ENCODE measurements at regions not wholly inside any gene's neighbourhood (a gene's known extent, or its start where the extent isn't known, plus 50 kb on each side); places are given as distances from the start of the nearest gene placed in this dataset.

- Histone ChIP-seq H3T11ph (ENCODE audit: low read length) (no peak overlapping the region), H4K20me1 (ENCODE audit: control insufficient read depth, insufficient read depth, insufficient read length) (no peaks in the 10 kb centered on the region), H2BK5ac (ENCODE audit: insufficient read length, low read length) (no peak overlapping the region), H4K8ac (replicated peaks; ENCODE audit: insufficient read length, low read depth, low read length) (no peak overlapping the region), H2BK15ac (ENCODE audit: low read depth, low read length) (no peak overlapping the region), H3K79me1 (ENCODE audit: insufficient read depth, low read depth, low read length, poor library complexity, severe bottlenecking) (no peaks in the 10 kb centered on the region), H3K79me2 (ENCODE audit: insufficient read depth, low read length) (no peaks in the 10 kb centered on the region), H3K23ac (ENCODE audit: insufficient read length, low read depth, low read length) (no peak overlapping the region), H3K23me2 (ENCODE audit: insufficient read length, low read depth, low read length, poor library complexity, severe bottlenecking) (no peaks in the 10 kb centered on the region), H2BK12ac (ENCODE audit: insufficient read length, low read depth, low read length) (no peak overlapping the region), H3K9me3 (ENCODE audit: control insufficient read depth, low read depth, low read length) (no peaks in the 10 kb centered on the region), H3K56ac (ENCODE audit: insufficient read length, low read depth, low read length) (no peak overlapping the region), H3K18ac (ENCODE audit: insufficient read length, low read depth, low read length) (no peak overlapping the region), H4K5ac (ENCODE audit: insufficient read length, low read depth, low read length) (no peak overlapping the region), H2AK5ac (ENCODE audit: insufficient read length, low read length) (no peak overlapping the region), H3K27me3 (ENCODE audit: insufficient read depth, low read length) (no peaks in the 10 kb centered on the region), H3K4ac (ENCODE audit: low read depth, low read length) (no peak overlapping the region), H3K9ac (ENCODE audit: extremely low read depth, insufficient read length, low read length) (no peak overlapping the region), H3K4me1 (ENCODE audit: insufficient read depth, low read length) (no peaks in the 10 kb centered on the region), H3K14ac (ENCODE audit: insufficient read depth, low read length) (no peak overlapping the region), H3K27ac (ENCODE audit: insufficient read length, low read depth, low read length) (no peak overlapping the region), H2BK20ac (ENCODE audit: low read depth, low read length, poor library complexity, severe bottlenecking) (no peak overlapping the region), H2AFZ (ENCODE audit: low read length) (no peak overlapping the region), H3K4me2 (ENCODE audit: insufficient read depth, insufficient read length, low read length) (no peak overlapping the region), H2BK120ac (ENCODE audit: low read depth, low read length, poor library complexity, severe bottlenecking) (no peak overlapping the region), H4K91ac (ENCODE audit: insufficient read length, low read depth, low read length) (no peak overlapping the region)
- no peaks in the 10 kb centered on the region for H3K36me3 Mint-ChIP-seq (ENCODE audit: insufficient read depth in 1 of 3, low read depth in 3 of 3)
- TF ChIP-seq CTCF (conservative IDR thresholded peaks at IDR 0.05) = no peak
- no peak for DNase-seq
- no peaks in the 10 kb centered on the region for H3K27me3 Mint-ChIP-seq (ENCODE audit: low read depth)
- H3K4me3 Mint-ChIP-seq = no peak overlapping the region
- no CpG with 5 or more reads among the region's 5 CpGs for WGBS (ENCODE audit: extremely low coverage, insufficient read length, low lambda C conversion rate)
- no peaks in the 10 kb centered on the region for H3K9me3 Mint-ChIP-seq
- H3K4me1 Mint-ChIP-seq = peaks cover 1 to 2% of the 10 kb centered on the region in 2 experiments; a peak in 3 of 4 replicates
- H3K27ac Mint-ChIP-seq = no peak overlapping the region
Observed at GRCh38 chr2:226418521-226418920, 381.1 kb downstream of the IRS1 start.

Data from H9 (cell line).